ENCODE measurements at regions not wholly inside any gene's neighbourhood (a gene's known extent, or its start where the extent isn't known, plus 50 kb on each side); places are given as distances from the start of the nearest gene placed in this dataset.
A peak's percentile ranks its signal among the peaks of the same experiment; 100 is the strongest.
"Not testable (repeated sequence)": the region's sequence is repeated elsewhere in the genome, so short reads cannot be mapped to it uniquely, and the experiment has no call there.

DNA sequence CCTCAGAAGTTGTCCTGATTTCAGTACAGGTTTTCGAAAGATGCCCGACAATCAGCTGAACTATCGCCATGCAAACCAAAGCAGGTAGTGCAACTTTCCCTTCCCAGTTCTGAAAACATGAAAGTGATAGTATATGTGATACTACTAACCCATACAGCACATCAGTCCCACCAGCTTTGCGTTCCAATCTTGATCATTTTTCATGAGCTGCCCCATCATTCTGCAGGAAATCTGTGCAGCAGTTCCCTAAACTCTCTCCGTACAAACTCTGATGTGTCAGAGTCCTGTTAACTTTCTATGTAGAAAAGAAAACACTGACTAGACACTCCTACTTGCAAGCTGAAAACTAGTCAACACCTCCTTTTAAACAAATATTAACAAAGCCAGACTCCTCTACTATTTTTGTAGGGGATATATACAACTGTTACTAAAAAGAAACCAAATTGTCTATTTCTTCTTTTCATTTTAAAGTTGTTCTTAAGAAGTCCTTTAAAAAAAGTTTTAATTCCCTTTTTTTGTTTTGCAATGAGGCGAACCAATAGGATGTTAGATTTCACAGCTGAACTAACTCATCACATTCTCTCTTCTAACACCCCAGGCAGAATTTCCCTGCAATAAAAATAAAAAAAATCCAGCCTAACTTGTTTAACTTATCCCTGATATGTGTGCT is 99.6 kb upstream of the DST start:
- DNase-seq, result peak; percentile 36 to 66 (median 56)

DNA sequence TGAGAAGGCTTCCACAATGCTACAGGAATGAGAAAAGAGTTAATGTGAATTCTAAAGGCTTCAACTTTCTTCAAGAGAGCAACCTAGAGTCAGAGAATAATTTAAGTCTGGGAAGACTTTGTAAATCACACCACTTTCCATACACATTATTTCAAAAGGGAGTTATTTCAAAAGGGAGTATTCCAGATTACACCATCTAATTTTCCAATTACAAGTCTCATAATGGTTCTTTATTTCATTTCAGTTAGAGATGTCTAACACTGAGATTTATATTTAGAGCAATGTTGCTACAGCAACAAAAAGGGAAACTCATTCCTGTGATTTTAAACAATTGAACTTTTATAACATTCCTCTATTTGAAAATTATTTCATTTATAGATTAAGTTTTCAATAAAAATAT is 98.8 kb upstream of the DST start:
- DNase-seq, result peak in 1 of 3 donors; percentile 43

DNA sequence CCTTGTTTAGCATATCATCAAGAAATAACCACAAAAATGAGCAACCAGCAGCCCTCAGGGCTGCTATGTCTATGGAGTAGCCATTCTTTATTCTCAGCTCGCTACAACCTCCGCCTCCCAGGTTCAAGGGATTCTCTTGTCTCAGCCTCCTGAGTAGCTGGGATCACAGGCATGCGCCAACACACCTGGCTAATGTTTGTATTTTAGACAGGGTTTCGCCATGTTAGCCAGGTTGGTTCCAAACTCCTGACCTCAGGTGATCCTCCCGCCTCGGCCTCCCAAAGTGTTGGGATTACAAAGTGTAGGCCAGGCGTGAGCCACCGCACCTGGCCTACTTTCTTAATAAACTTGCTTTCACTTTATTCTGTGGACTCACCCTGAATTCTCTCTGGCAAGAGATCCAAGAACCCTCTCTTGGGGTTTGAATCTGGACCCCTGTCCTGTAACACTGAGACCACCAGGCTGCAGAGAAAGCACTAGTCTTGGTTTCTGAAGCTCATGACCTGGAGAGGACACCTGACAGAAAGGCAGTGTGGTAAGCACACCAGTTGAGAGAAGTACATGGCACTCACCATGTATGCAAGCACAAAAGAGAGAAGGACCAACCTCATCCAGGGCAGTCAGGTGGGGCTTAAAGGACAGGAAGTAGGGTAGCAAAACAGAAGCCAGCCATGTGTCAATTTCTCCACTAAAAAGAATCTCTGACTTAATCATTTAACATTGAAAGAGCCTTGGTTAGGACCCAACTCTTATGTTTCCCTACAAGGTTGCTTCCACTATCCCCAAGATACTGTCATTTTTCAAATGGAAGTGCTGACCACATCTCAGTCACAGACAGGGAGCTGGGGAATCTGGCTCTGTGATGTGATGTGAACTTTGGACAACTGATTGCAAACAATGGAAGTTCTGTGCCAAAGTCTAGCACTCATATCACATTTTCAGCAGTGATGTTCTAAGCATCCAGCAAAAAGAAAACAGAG is 97.4 kb upstream of the DST start:
- peak in 1 of 3 donors; percentile 10 for DNase-seq

DNA sequence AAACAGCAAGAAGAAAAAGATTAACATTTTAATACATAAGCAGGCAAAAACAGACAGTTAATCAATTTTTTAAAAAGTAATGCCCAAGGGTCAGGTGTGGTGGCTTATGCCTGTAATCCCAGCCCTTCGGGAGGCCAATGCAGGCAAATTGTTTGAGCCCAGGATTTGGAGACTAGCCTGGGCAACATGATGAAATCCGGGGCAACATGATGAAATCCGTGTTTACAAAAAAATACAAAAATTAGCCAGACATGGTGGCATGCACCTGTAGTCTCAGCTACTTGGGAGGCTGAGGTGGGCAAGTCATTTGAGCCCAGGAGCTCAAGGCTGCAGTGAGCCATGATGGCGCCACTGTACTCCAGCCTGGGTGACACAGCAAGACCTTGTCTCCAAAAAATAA is 94.1 kb upstream of the DST start:
- no peak for DNase-seq

DNA sequence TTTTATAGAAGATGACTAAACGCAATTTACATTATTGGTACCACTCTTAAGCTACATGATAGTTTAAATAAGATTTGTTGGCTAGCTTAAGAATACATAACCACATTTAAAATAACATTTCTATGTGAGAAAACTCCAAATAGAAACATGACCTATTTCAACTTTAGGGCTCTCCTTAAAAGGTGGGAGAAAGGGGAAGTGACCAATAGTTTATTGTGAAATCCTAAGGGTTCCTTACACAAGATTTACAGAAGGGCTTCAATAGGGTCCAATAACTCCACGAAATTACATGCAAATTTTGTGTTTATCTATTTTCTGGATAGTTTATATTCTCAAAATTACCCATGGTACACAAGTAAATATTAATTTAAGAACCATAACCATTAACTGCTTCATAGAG is 91.6 kb upstream of the DST start:
- peak; percentile 43 to 70 (median 66) for DNase-seq

DNA sequence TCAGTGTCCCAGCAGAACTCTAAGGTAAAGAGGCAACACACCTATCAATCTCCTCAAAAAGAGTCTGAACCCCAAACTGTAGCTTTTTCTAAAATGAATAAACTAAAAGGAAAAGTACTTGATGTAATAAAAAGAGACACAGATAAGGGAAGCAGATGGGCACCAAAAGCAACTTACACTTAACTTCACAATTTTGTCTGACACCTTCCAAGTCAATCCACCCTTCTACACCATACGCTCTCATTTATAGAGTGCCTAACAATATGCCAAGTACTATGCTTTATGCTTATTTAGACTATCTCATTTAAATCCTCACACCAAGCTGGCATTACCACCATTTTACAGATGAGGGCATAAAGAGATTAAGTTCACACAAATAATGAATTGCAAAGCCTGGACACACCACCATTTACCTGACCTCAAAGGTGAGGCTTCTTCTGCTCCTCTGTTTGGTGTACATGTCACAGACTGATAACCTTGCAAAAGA is 90.6 kb upstream of the DST start:
- no peak for DNase-seq

DNA sequence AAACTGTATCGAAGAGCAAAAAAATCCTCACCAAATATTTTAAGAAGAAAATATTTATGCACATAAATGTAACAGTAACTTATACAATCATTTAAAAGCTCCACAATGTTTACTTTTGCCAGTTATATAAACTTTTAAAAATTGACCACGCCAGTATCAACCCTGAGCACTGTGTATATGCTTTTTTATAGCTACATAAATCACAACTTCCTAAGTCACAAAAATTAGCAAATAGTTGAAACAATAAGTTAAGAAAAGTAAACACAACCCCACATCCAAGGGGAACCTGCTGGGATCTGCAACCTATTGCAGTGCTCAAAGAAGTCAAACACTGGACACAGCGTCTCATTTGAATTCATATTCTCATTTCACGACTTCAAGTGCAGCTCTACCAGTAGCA is 89.8 kb upstream of the DST start:
- DNase-seq, result no peak

DNA sequence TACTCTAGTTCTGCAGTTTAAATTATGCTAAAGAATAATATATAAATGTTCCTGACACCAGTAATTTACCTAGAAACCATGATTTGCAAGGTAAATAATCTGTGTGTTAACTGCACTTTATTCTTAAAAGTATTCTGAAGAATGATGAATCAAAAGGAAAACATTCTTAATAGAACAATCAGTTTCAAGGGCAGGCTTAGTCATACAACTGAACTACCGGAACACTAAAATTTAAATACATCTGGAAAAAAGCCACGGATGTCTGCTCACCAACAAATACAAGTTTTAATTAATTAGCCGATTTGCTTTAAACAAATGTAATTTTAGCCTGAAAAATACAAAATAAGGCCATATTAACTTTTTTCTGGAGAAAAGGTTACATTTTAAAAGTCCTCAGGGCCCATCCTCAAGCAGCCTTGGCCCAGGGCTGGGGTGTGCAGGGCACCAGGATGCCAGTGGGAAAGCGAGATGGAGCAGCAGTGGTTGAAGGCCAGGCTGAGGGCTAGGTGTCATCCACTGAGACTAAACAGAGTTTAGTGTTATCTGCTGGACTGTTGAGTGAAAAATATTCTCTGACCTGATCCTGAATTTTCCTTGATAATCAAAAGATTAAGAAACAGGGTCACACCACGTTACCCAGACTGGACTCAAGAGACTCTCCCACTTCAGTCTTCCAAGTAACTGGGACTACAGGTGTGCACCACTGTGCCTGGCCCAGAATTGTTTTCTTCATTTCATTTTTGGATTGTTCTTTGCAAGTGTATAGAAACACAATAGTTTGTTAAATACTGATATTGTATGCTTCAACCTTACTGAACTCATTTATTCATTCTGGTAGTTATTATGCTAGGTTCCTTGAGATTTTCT is 88.2 kb upstream of the DST start:
- DNase-seq, result no peak

DNA sequence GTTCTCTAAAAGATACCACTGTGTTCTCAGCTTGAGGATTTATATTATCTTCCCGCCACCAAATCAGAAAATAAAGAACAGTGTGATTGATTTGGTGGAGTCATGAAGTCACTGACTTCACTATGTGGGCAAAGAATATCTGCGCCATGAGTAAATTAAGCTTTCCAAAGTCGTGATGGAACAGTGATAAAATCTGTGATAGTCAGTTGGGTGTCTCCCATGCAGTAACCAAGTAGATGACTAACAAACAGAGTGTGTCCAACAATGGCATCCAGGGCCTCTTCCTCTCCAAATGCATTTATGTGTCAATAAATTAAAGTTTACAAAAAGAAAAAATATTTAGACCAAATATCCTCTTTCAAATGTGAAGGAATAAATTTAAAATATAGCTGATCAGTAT is 87.0 kb upstream of the DST start:
- DNase-seq, result no peak

DNA sequence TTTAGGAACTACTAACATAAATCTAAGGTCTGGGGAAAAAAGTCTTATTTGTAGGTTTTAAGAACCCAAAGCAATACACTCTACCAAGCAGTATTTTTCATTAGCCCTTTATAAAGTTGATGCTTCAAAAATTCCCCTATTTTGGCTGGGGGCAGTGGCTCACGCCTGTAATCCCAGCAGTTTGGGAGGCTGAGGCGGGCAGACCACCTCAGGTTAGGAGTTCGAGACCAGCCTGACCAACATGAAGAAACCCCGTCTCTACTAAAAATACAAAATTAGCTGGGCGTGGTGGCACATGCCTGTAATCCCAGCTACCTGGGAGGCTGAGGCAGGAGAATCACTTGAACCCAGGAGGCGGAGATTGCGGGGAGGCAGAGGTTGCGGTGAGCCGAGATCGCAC is 86.5 kb upstream of the DST start:
- not testable (repeated sequence) for DNase-seq

DNA sequence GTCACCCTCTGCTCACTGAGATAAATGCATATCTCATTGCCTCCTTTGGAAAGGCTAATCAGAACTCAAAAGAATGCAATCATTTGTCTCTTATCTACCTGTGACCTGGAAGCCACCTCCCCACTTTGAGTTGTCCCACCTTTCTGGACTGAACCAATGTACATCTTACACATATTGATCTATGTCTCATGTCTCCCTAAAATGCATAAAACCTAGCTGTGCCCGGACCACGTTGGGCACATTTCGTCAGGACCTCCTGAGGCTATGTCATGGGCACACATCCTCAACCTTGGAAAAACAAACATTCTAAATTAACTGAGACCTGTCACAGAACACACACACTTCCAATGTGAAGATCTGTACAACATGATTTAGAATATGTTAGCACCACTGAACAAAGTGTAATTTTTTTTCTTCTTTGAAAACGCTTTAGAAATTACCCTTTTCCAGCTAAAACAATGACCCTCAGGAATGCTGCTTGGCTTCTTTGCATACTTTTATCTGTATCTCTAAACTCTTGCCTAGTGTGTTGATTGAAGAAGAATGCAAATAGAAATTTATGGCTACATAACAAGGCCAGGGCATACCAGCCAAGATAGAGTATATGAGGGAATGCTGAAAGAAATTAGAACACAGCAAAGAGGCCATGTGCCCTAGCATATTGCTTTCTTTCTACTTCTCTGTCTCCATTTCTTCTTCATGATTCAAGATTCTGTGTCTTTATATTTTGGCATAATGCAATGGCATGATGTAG is 84.6 kb upstream of the DST start:
- DNase-seq, result no peak

DNA sequence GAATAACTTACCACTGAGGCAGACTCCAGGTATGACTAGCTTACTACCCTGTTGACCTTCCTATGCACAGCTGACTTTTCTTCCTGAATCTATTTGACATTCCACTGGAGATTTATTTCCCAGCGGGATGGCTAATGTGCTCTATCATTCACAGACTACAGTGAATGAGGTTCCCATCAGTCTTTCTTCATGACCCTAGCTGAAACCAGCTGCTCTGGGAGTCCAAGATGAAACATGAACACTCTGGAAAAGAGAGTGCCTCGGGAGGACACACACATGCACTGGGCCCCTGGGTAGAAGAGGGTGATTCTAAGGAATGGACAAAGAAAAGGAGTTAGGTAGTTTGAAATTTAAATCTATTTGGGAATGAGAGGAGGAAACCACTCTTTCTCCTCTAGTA is 82.6 kb upstream of the DST start:
- DNase-seq, result no peak

DNA sequence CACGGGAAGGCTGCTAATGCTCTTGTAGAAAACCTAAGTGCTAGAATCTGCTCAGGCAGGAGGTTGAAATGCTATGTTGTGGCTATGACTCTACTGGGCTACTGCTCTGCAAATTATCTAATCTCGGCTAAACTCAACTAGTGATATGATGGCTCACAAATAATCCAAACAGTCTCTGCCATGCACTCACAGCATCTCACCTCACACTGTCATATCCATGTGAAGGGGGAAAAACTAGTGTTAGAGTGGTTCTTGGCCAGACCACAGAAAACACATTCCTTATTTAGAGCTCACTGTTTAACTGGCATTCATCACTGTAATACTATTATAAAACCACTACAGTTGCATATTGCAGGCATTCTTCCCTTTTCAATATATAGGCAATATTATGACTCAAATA is 81.8 kb upstream of the DST start:
- no peak for DNase-seq

DNA sequence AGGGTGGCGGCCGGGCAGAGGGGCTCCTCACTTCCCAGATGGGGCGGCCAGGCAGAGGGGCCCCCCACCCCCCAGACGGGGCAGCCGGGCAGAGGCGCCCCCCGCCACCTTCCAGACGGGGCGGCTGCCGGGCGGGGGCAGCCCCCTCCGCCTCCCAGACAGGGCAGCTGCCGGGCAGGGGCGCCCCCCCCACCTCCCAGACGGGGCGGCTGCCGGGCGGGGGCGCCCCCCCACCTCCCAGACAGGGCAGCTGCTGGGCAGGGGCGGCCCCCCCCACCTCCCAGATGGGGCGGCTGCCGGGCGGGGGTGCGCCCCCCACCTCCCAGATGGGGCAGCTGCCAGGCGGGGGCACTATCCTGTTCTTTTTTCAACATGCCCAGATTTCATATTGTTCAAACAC is 78.2 kb upstream of the DST start:
- DNase-seq, result no peak

DNA sequence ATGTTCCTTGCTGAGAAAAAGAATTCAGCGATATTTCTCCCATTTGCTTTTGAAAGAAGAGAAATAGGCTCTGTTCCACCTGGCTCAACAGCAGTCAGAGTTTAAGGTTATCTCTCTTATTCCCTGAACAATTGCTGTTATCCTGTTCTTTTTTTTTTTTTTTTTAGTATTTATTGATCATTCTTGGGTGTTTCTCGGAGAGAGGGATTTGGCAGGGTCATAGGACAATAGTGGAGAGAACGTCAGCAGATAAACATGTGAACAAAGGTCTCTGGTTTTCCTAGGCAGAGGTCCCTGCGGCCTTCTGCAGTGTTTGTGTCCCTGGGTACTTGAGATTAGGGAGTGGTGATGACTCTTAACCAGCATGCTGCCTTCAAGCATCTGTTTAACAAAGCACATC is 77.5 kb upstream of the DST start:
- not testable (repeated sequence) for DNase-seq

DNA sequence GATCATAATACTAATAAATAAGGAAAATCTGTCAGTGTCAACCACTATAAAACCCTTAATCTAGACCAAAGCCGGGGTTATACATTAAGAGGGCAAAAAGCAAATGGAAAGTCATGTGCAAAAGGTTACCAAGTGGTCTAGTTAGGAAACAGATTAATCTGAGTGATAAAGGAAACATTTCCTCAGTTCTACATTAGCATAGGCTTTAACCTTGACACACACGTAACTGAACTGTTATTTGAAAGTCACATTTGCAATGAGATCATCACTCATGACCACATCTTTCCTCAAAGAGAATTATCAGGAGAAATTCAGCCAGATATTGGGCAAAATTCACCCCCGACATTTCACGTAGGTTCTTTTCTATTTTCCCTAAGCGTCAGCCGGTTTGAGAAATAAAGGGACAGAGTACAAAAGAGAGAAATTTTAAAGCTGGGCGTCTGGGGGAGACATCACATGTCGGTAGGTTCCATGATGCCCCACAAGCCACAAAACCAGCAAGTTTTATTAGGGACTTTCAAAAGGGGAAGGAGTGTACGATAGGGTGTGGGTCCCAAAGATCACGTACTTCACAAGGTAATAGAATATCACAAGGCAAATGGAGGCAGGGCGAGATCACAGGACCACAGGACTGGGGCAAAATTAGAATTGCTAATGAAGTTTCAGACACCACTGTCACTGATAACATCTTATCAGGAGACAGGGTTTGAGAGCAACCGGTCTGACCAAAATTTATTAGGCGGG is 76.8 kb upstream of the DST start:
- peak; percentile 26 to 33 (median 30) for DNase-seq

DNA sequence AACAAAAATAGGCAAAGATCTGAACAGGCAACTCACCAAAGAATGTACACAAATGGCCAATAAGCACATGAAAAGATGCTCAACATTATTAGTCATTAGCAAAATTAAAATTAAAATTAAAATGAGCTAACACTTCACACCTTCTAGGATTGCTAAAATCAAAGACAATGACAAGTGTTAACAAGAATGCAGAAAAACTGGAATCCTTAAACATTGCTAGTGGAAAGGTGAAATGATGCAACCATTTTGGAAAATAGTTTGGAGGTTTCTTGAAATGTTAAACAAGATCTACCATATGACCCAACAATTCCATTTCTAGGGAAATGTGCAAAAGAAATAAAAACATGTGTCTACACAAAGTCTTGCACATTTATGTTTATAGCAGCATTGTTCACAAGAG is 75.5 kb upstream of the DST start:
- DNase-seq, result no peak

DNA sequence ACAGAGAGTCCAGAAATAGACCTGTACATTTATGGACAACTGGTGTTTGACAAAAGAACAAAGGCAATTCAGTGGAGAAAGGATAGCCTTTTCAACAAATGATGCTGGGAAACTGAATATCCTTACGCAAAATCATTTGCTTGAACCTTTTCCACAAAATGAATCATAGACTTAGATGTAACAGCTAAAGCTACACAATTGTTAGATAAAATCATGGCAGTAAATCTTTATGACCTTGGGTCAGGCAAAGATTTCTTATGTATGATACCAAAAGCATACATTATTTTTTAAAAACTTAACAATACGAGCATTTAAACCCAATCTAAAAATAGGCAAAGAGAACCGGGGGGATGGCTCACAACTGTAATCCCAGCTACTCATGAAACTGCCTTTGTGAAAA is 73.5 kb upstream of the DST start:
- DNase-seq, result no peak

DNA sequence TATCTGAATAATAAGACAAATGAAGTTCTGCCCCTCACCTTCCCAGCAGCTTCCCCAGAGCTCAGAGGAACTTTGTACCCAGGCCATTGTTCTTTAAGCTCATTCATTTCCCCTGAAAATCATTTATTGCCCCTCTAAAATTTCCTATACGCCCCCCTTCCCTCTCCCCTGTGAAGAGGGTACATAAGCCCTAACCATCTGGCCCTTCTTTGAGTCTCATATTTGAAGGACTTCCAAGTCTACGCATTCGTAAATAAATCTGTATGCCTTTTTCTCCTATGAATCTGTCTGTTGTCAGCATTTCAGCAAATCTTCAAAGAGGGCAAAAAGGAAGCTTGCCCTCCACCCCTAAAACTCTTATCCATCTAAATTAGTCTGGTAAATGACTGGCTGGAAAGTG is 73.1 kb upstream of the DST start:
- DNase-seq, result no peak

DNA sequence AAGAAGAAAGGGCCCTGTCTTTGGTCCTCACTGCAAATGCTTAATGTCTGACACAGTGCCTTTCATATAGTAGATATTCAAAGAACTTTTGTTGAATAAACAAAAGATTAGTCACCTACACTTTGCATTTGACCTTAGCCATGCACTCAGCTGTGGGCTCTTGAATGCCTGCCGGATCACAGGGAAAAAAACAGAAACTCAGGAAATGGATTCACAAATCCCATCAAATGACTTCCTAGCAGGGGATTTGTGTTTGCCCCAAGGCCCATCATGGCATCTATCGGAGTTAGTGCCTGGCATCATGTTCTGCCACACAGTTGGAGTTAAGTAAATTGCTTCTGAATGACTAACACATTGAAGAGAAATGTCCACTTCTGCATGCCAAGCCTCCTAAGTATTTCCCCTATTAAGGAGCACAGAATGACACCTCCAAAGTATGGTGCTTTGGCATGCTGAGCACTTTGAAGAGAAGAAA is 72.3 kb upstream of the DST start:
- no peak for DNase-seq

DNA sequence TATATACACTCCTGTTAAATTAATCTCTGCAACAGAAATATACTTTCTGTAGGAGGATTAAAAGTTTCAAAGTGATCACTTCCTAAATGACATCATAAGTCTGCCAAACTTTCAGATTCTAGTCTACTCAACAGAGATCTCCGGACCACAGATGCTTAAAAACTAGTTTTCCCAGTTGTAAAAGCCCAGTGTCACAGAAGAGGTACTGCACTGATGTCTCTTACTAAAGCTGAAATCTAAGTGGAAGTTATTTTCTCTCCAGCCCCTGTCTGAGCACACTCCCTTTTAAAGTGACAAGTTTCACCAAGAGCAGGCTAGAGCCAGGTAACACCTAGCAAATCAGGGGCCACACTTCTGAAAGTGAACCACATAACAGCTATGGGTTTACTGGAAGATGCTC is 71.6 kb upstream of the DST start:
- no peak for DNase-seq
